ENCODE measurements at regions not wholly inside any gene's neighbourhood (a gene's known extent, or its start where the extent isn't known, plus 50 kb on each side); places are given as distances from the start of the nearest gene placed in this dataset.

DNA sequence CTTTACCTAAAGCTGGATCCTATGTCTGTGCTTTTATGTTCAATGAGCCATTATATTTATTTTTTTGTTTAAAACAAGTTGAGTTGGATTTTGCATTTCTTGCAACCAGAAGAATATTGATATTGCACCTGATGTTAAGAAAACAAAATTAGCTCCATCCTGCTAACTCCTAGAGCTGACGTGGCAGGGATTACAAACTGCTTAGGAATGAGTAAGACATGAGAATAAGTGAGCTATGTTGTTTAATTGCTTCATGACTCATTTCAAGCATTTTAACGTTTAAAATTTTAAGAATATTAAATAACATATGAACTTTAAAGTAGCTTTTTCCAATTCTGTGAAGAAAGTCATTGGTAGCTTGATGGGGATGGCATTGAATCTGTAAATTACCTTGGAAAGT lies 663.5 kb downstream of the EPM2A start:
- TF ChIP-seq CTCF (IDR thresholded peaks at IDR 0.05) (no peak), EZH2 (IDR thresholded peaks at IDR 0.05; ENCODE audit: borderline replicate concordance, insufficient read depth, low read depth, low read length, poor library complexity, severe bottlenecking) (no peak)
